Hypothalamus (tissue), 51 donors: ENCODE measurements at regions not wholly inside any gene's neighbourhood (a gene's known extent, or its start where the extent isn't known, plus 50 kb on each side); places are given as distances from the start of the nearest gene placed in this dataset.
A peak's percentile ranks its signal among the peaks of the same experiment; 100 is the strongest.
"Not testable (repeated sequence)": the region's sequence is repeated elsewhere in the genome, so short reads cannot be mapped to it uniquely, and the experiment has no call there.

Source experiments
- DNase-seq, 51 donors: peaks; one replicate each; lab custom pipeline; 2025; lab: John Stamatoyannopoulos, UW

GRCh38 chrY:9118704-9119103 is 218.6 kb upstream of the TSPY4 start:
- no peak for DNase-seq

GRCh38 chrY:9124623-9125022 is 212.6 kb upstream of the TSPY4 start:
- DNase-seq = no peak

- no peak for DNase-seq
Measured at GRCh38 chrY:9126545-9126944, 210.7 kb upstream of the TSPY4 start.

- not testable (repeated sequence) for DNase-seq
Measured at GRCh38 chrY:9143366-9143765, 193.9 kb upstream of the TSPY4 start.

- not testable (repeated sequence) for DNase-seq
Measured at GRCh38 chrY:9154552-9154951, 182.7 kb upstream of the TSPY4 start.

- DNase-seq = no peak
Measured at GRCh38 chrY:9155721-9156120, 181.5 kb upstream of the TSPY4 start.

GRCh38 chrY:9158616-9159015 is 178.6 kb upstream of the TSPY4 start:
- no peak for DNase-seq

- DNase-seq = not testable (repeated sequence)
Measured at GRCh38 chrY:9160331-9160730, 176.9 kb upstream of the TSPY4 start.

- not testable (repeated sequence) for DNase-seq
Measured at GRCh38 chrY:9160976-9161375, 176.3 kb upstream of the TSPY4 start.

GRCh38 chrY:9161990-9162389 is 175.3 kb upstream of the TSPY4 start:
- not testable (repeated sequence) for DNase-seq

GRCh38 chrY:9162424-9162823 is 174.8 kb upstream of the TSPY4 start:
- not testable (repeated sequence) for DNase-seq

GRCh38 chrY:9177641-9178040 is 159.6 kb upstream of the TSPY4 start:
- DNase-seq = not testable (repeated sequence)

- not testable (repeated sequence) for DNase-seq
Measured at GRCh38 chrY:9184827-9185226, 152.4 kb upstream of the TSPY4 start.

- DNase-seq = not testable (repeated sequence)
Measured at GRCh38 chrY:9207082-9207481, 130.2 kb upstream of the TSPY4 start.

- DNase-seq = no peak
Measured at GRCh38 chrY:9226409-9226808, 110.9 kb upstream of the TSPY4 start.

- no peak for DNase-seq
Measured at GRCh38 chrY:9257255-9257654, 80.0 kb upstream of the TSPY4 start.

GRCh38 chrY:9257725-9258124 is 79.5 kb upstream of the TSPY4 start:
- no peak for DNase-seq

- peak in 27 of 51 donors; percentile 0 to 69 (median 7) for DNase-seq
Measured at GRCh38 chrY:9259368-9259767, 77.9 kb upstream of the TSPY4 start.

- DNase-seq = peak in 1 of 51 donors; percentile 0
Measured at GRCh38 chrY:9260426-9260825, 76.8 kb upstream of the TSPY4 start.

- DNase-seq = no peak
Measured at GRCh38 chrY:9265551-9265950, 71.7 kb upstream of the TSPY4 start.

- DNase-seq = not testable (repeated sequence)
Measured at GRCh38 chrY:9270351-9270750, 66.9 kb upstream of the TSPY4 start.

- peak in 2 of 51 donors; percentile 0 for DNase-seq
Measured at GRCh38 chrY:9272847-9273246, 64.4 kb upstream of the TSPY4 start.

GRCh38 chrY:9278842-9279241 is 58.4 kb upstream of the TSPY4 start:
- DNase-seq = not testable (repeated sequence)
